K562 (cell line): ENCODE measurements at regions not wholly inside any gene's neighbourhood (a gene's known extent, or its start where the extent isn't known, plus 50 kb on each side); places are given as distances from the start of the nearest gene placed in this dataset.

ENCODE experiments used
- ATAC-seq: fragments of 200-7000 bp; cut with Tn5 transposase; 3 replicates; pipeline ENCODE4 v1.9.1; 2020; ENCODE audit warnings: moderate library complexity
- BruUV-seq: library from RNA; stranded (reverse); fragments of 400-500 nt; replicated peaks from 2 replicates; lab custom pipeline; 2021; lab: Mats Ljungman, UMichigan
- CTCF ChIA-PET: fragments of 300-600 bp; formaldehyde crosslinking; extraction: SDS; loops from one replicate; lab custom pipeline; 2021; ENCODE audit warnings: low intra/inter-chr PET ratio; lab: Yijun Ruan, JAX
- POLR2A ChIA-PET: fragments of 300-600, 350-650 bp; sonication (Branson Sonifier 250); formaldehyde crosslinking; extraction: SDS; loops from one replicate; lab custom pipeline; 2021; ENCODE audit warnings: antibody characterized with exemption, inconsistent platforms; lab: Yijun Ruan, JAX
- DNase-seq, 4 experiments: peaks; one replicate each; pipeline versions ENCODE4 v3.0.0 to v3.0.0-alpha.2; 2011 to 2018; ENCODE audit warnings: low spot score in 3 of 4, mixed read lengths in 3 of 4; ENCODE audit errors: extremely low read depth in 1 of 4
- FAIRE-seq: peaks from 2 replicates; lab custom pipeline; 2011; peaks lifted over from hg19 to GRCh38; lab: Jason Lieb, UNC
- H2AFZ ChIP-seq: 2 replicates; pipeline ENCODE4 v1.6.0; 2011; ENCODE audit warnings: low read depth, low read length, control low read depth, inconsistent platforms
- H3K27ac ChIP-seq: fragments of 200-600 bp; 3 replicates; pipeline ENCODE4 v1.8.0; 2011; ENCODE audit warnings: low read depth, mild to moderate bottlenecking, control low read depth, inconsistent platforms, low read length, moderate library complexity, mixed read lengths; ENCODE audit errors: extremely low read depth
- H3K27me3 ChIP-seq, 2 experiments: fragments of 300-600 bp in 1 of 2; 2 replicates in 1 of 2; 3 replicates in 1 of 2; pipeline versions ENCODE4 v1.6.0 to v1.8.0; 2011; ENCODE audit warnings: inconsistent platforms in 2 of 2, low read length in 2 of 2, mild to moderate bottlenecking in 1 of 2, mixed read lengths in 1 of 2, moderate library complexity in 1 of 2; ENCODE audit not compliant: control insufficient read depth in 2 of 2, insufficient read depth in 2 of 2
- H3K36me3 ChIP-seq: fragments of 300-600 bp; 3 replicates; pipeline ENCODE4 v1.8.0; 2011; ENCODE audit warnings: mild to moderate bottlenecking, low read length, inconsistent platforms; ENCODE audit not compliant: control insufficient read depth, insufficient read depth
- H3K4me1 ChIP-seq, 2 experiments: fragments of 200-600 bp in 1 of 2; replicated peaks in 1 of 2; 2 replicates in 1 of 2; 3 replicates in 1 of 2; pipeline versions ENCODE4 v1.5.1 to v1.8.0; 2011; ENCODE audit warnings: inconsistent platforms in 2 of 2, low read length in 2 of 2, mild to moderate bottlenecking in 1 of 2, mixed read lengths in 1 of 2, moderate library complexity in 1 of 2; ENCODE audit not compliant: control insufficient read depth in 2 of 2, insufficient read depth in 2 of 2
- H3K4me2 ChIP-seq: 2 replicates; pipeline ENCODE4 v1.6.1; 2011; ENCODE audit warnings: low read length, control low read depth, inconsistent platforms, mixed read lengths; ENCODE audit not compliant: insufficient read depth
- H3K4me3 ChIP-seq: fragments of 200-600 bp; sonication (generic), shearing (Covaris generic); 2 replicates; pipeline ENCODE4 v1.5.1; 2016; ENCODE audit warnings: control low read depth, inconsistent platforms
- H3K79me2 ChIP-seq: fragments of 200-600 bp; 3 replicates; pipeline ENCODE4 v1.8.0; 2011; ENCODE audit warnings: low read length, inconsistent platforms; ENCODE audit not compliant: control insufficient read depth, insufficient read depth
- H3K9ac ChIP-seq, 2 experiments: 2 replicates each; pipeline versions ENCODE4 v1.6.0 to v1.6.1; 2011; ENCODE audit warnings: low read depth in 2 of 2, low read length in 2 of 2, control low read depth in 1 of 2, inconsistent platforms in 1 of 2, mild to moderate bottlenecking in 1 of 2, mixed read lengths in 1 of 2; ENCODE audit not compliant: insufficient read depth in 1 of 2
- H3K9me1 ChIP-seq: one replicate; pipeline ENCODE4 v1.6.0; 2011; ENCODE audit warnings: inconsistent platforms, mild to moderate bottlenecking, low read length, moderate library complexity; ENCODE audit not compliant: control insufficient read depth, insufficient read depth
- H3K9me3 ChIP-seq: replicated peaks from 2 replicates; pipeline ENCODE4 v1.5.1; 2011; ENCODE audit warnings: low read depth, low read length, inconsistent platforms; ENCODE audit not compliant: control insufficient read depth, insufficient read depth
- H4K20me1 ChIP-seq: replicated peaks from 2 replicates; pipeline ENCODE4 v1.6.1; 2011; ENCODE audit warnings: low read length, inconsistent platforms, mixed read lengths; ENCODE audit not compliant: control insufficient read depth, insufficient read depth
- EWSR1 ChIP-seq: fragments of 450-650 bp; IDR thresholded peaks from 2 replicates; pipeline ENCODE4 v1.6.1; 2018; ENCODE audit warnings: borderline replicate concordance, mild to moderate bottlenecking, low read depth, moderate library complexity; ENCODE audit not compliant: partially characterized antibody
- GABPB1 ChIP-seq: sonication (generic); formaldehyde crosslinking; IDR thresholded peaks from 2 replicates; pipeline ENCODE4 v1.8.0; 2022; ENCODE audit warnings: mild to moderate bottlenecking, missing genetic modification reagents
- HEY1 ChIP-seq: fragments of 250-450 bp; sonication (Bioruptor Pico); IDR thresholded peaks from 2 replicates; pipeline ENCODE4 v1.5.0; 2020; ENCODE audit warnings: mild to moderate bottlenecking, moderate library complexity, borderline replicate concordance
- ILK ChIP-seq: fragments of 450-650 bp; IDR thresholded peaks from 2 replicates; pipeline ENCODE4 v1.6.1; 2016; ENCODE audit warnings: missing genetic modification characterization, low read depth, mild to moderate bottlenecking, missing compliant biosample characterization, moderate library complexity, borderline replicate concordance
- MCM3 ChIP-seq: fragments of 450-650 bp; IDR thresholded peaks from 2 replicates; pipeline ENCODE4 v1.6.1; 2016
- PHTF2 ChIP-seq: fragments of 250-450 bp; sonication (Bioruptor Pico); IDR thresholded peaks from 2 replicates; pipeline ENCODE4 v1.5.0; 2021; ENCODE audit warnings: mild to moderate bottlenecking
- RB1 ChIP-seq: fragments of 450-650 bp; IDR thresholded peaks from 2 replicates; pipeline ENCODE4 v1.6.1; 2017; ENCODE audit warnings: low read depth, mild to moderate bottlenecking
- SRSF7 ChIP-seq: fragments of 200-400 bp; formaldehyde crosslinking; optimal IDR thresholded peaks from 2 replicates; pipeline ENCODE3; 2017; ENCODE audit warnings: mild to moderate bottlenecking, low read depth, low read length
- STAG1 ChIP-seq: sonication (generic); formaldehyde crosslinking; IDR thresholded peaks from 2 replicates; pipeline ENCODE4 v1.5.0; 2020; ENCODE audit warnings: missing genetic modification reagents, borderline replicate concordance
- XRCC3 ChIP-seq: fragments of 450-650 bp; IDR thresholded peaks from 2 replicates; pipeline ENCODE4 v1.6.1; 2017; ENCODE audit warnings: mild to moderate bottlenecking, moderate library complexity
- ZBTB8A ChIP-seq: fragments of 450-650 bp; IDR thresholded peaks from 2 replicates; pipeline ENCODE4 v1.6.1; 2018; ENCODE audit warnings: mild to moderate bottlenecking, moderate library complexity; ENCODE audit not compliant: partially characterized antibody
- ZNF347 ChIP-seq: fragments of 450-650 bp; formaldehyde crosslinking; IDR thresholded peaks from 2 replicates; pipeline ENCODE4 v1.4.0; 2020; ENCODE audit warnings: low read depth, mild to moderate bottlenecking, moderate library complexity
- ZNF584 ChIP-seq: fragments of 200-800 bp; sonication (Bioruptor generic); IDR thresholded peaks from 2 replicates; pipeline ENCODE4 v1.6.1; 2016; ENCODE audit warnings: low read depth, mild to moderate bottlenecking, missing genetic modification characterization, missing compliant biosample characterization
- WGBS: fragments of 100-300 bp; shearing (Covaris generic); methylation state at CpG from one replicate; pipeline ENCODE4 v1.1.6; 2016; ENCODE audit warnings: low coverage, mixed read lengths; ENCODE audit not compliant: insufficient coverage; ENCODE audit errors: missing lambda C conversion rate; 5-methylcytosine and 5-hydroxymethylcytosine counted together
- in situ Hi-C: fragments of 300-500 bp; cut with MboI; formaldehyde crosslinking; loops from 4 replicates; pipeline ENCODE4 v1.15.0; 2018; ENCODE audit warnings: inconsistent platforms, mixed read lengths
- intact Hi-C: fragments of 100-400 bp; cut with micrococcal nuclease; formaldehyde crosslinking; loops from 2 replicates; pipeline ENCODE4 v1.14.2; 2022
- TF ChIP-seq, protein P1 (sequence below): fragments of 450-650 bp; IDR thresholded peaks from 2 replicates; pipeline ENCODE4 v1.6.1; 2016; ENCODE audit warnings: antibody characterized with exemption
- TF ChIP-seq, protein P2 (sequence below): IDR thresholded peaks from 2 replicates; pipeline ENCODE4 v1.6.1; 2012; ENCODE audit warnings: low read depth, low read length, improper control_type of control experiment, borderline replicate concordance
- TF ChIP-seq, protein P3 (sequence below): IDR thresholded peaks from 2 replicates; pipeline ENCODE4 v1.6.1; 2011; ENCODE audit warnings: borderline replicate concordance, low read depth, mild to moderate bottlenecking, moderate library complexity, low read length; ENCODE audit not compliant: insufficient read depth, poor library complexity, severe bottlenecking

GRCh38 chr12:76688631-76689030 is 75.3 kb upstream of the ZDHHC17 start (continued):
- TF ChIP-seq, protein P1, sequence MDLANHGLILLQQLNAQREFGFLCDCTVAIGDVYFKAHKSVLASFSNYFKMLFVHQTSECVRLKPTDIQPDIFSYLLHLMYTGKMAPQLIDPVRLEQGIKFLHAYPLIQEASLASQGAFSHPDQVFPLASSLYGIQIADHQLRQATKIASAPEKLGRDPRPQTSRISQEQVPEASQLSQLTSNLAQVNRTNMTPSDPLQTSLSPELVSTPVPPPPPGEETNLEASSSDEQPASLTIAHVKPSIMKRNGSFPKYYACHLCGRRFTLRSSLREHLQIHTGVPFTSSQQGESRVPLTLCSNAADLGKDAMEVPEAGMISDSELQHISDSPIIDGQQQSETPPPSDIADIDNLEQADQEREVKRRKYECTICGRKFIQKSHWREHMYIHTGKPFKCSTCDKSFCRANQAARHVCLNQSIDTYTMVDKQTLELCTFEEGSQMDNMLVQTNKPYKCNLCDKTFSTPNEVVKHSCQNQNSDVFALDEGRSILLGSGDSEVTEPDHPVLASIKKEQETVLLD: no peak
- no peak for TF ChIP-seq ZNF347 (CRISPR knock-in tag)
- TF ChIP-seq, all 486 proteins: peak for 4

DNA sequence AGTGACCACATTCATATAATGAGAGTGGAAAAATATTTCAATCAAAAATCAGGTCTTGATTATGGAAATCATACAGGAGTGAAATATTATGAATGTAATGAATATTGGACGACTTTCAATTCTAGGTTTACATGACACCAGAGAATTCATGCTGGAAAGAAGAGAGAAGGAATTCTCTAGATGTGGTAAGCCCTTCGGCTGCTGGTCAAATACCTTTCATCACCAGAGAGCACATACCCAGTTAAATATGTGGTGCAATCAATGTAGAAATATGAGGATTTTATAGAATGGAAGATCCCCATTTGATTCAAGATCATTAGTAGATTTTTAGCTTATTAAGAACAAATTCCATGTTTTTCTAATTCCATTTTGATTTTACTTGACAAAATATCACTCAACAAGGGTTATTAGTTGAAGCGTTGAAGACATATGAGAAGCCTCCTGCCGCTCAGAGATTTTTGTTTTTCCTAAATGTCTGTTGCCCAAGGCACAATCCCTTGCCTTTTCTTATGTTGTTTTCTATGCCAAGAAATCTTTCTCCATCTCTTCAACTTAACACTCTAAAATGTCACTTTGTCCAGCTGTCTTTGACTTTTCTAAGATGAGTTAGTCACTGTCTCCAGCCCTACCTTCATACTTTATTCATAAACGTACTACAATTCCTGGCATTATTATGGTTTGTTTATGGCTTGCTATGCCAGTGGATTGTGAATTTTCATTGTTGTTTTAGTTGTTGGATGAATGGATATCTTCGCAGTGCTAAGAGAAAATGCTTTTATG is 72.8 kb upstream of the ZDHHC17 start:
- H2AFZ ChIP-seq: no peak overlapping the region
- H4K20me1 ChIP-seq: no peaks in the 10 kb centered on the region
- intact Hi-C loops (no loop called here), in situ Hi-C loops (no loop called here)
- no peak overlapping the region for H3K27ac ChIP-seq
- no peak overlapping the region for H3K9ac ChIP-seq
- no peak overlapping the region for H3K4me2 ChIP-seq
- 23% methylated on average over 6 of the region's 6 CpGs for WGBS
- no peak overlapping the region for H3K4me3 ChIP-seq
- BruUV-seq: no TSS peak
- no peak for FAIRE-seq
- no peaks in the 10 kb centered on the region for H3K9me3 ChIP-seq
- ATAC-seq: no peak
- POLR2A ChIA-PET: no interaction called here
- no peak for DNase-seq
- H3K4me1 ChIP-seq: no peaks in the 10 kb centered on the region
- H3K9me1 ChIP-seq: no peaks in the 10 kb centered on the region
- CTCF ChIA-PET: no interaction called here
- no peaks in the 10 kb centered on the region for H3K27me3 ChIP-seq
- H3K79me2 ChIP-seq: no peaks in the 10 kb centered on the region
- H3K36me3 ChIP-seq: no peaks in the 10 kb centered on the region
- TF ChIP-seq ILK: no peak
- TF ChIP-seq XRCC3: no peak
- TF ChIP-seq MCM3: no peak
- no peak for TF ChIP-seq EWSR1
- no peak for TF ChIP-seq STAG1 (CRISPR knock-in tag)
- TF ChIP-seq, protein P2, sequence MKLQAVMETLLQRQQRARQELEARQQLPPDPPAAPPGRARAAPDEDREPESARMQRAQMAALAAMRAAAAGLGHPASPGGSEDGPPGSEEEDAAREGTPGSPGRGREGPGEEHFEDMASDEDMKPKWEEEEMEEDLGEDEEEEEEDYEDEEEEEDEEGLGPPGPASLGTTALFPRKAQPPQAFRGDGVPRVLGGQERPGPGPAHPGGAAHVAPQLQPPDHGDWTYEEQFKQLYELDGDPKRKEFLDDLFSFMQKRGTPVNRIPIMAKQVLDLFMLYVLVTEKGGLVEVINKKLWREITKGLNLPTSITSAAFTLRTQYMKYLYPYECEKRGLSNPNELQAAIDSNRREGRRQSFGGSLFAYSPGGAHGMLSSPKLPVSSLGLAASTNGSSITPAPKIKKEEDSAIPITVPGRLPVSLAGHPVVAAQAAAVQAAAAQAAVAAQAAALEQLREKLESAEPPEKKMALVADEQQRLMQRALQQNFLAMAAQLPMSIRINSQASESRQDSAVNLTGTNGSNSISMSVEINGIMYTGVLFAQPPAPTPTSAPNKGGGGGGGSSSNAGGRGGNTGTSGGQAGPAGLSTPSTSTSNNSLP: no peak
- no peak for TF ChIP-seq ZBTB8A
- no peak for TF ChIP-seq PHTF2
- TF ChIP-seq, protein P3, sequence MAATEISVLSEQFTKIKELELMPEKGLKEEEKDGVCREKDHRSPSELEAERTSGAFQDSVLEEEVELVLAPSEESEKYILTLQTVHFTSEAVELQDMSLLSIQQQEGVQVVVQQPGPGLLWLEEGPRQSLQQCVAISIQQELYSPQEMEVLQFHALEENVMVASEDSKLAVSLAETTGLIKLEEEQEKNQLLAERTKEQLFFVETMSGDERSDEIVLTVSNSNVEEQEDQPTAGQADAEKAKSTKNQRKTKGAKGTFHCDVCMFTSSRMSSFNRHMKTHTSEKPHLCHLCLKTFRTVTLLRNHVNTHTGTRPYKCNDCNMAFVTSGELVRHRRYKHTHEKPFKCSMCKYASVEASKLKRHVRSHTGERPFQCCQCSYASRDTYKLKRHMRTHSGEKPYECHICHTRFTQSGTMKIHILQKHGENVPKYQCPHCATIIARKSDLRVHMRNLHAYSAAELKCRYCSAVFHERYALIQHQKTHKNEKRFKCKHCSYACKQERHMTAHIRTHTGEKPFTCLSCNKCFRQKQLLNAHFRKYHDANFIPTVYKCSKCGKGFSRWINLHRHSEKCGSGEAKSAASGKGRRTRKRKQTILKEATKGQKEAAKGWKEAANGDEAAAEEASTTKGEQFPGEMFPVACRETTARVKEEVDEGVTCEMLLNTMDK: no peak
- no peak for TF ChIP-seq SRSF7
- no peak for TF ChIP-seq HEY1 (CRISPR knock-in tag)
- TF ChIP-seq ZNF584 (CRISPR knock-in tag): no peak
- no peak for TF ChIP-seq RB1
- no peak for TF ChIP-seq GABPB1 (CRISPR knock-in tag)
